ENCODE measurements at regions not wholly inside any gene's neighbourhood (a gene's known extent, or its start where the extent isn't known, plus 50 kb on each side); places are given as distances from the start of the nearest gene placed in this dataset.
A peak's percentile ranks its signal among the peaks of the same experiment; 100 is the strongest.
"Not testable (repeated sequence)": the region's sequence is repeated elsewhere in the genome, so short reads cannot be mapped to it uniquely, and the experiment has no call there.

DNA sequence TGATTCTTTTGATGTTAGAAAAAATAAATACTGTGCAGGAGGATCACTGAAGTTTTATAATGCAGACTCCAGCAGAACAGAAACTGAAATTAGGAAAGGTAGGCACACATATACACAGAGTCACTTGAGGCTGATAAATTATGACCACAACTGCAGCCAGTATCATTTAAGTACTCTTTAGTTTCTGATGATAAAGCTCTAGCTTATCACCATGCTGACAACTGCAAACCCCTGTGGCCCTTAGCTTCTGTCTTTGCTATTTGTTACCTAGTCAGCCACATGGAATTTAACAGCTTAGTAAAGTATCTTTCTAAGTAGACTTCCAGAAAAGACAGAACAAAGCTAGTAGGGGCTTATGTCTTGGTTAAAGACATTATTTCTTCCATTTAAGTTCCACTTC is 734.8 kb upstream of the CDH6 start:
- no peak for DNase-seq
- ATAC-seq, result no peak
- intact Hi-C loops (cut with DNase I), result no loop called here

DNA sequence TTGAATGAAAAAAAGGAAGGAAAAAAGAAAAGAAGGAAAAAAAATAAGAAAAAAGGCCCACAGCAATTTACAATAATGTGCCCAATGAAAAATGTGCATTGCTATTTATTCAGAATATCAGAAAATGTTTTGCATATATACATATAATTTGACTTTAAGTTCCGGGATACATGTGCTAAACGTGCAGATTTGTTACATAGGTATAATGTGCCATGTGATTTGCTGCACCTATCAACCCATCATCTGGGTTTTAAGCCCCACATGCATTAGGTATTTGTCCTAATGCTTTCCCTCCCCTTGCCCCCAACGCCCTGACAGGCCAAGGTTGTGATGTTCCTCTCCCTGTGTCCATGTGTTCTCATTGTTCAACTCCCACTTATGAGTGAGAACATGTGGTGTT is 738.0 kb upstream of the CDH6 start:
- intact Hi-C loops (cut with DNase I); ATAC-seq; DNase-seq: not testable (repeated sequence)

- intact Hi-C loops (cut with DNase I), result no loop called here
Measured at GRCh38 chr5:30453168-30453567, 740.3 kb upstream of the CDH6 start.

GRCh38 chr5:30450153-30450552 is 743.3 kb upstream of the CDH6 start:
- intact Hi-C loops (cut with DNase I), result no loop called here
- ATAC-seq, result no peak
- DNase-seq, result no peak

More at GRCh38 chr5:30453168-30453567, 740.3 kb upstream of the CDH6 start:
- ATAC-seq, result no peak
- no peak for DNase-seq

DNA sequence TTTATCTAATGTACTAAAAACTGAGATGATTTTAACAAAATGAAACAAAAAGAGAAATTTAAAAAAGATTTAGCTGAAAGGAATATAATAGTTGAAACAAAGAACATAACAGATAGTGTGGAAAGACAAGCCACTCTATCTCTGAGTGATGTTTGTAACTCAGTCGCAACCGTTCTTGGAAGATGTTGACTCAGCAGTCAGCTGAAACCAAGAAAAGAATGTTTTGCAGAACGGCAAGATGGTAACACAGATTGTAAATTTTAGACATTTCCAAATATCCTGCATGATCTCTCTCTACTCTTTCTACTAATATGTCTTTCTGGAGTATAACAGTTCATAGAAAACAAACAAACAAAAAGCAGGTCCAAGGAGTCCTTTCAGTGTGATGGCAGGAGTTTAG is 746.1 kb upstream of the CDH6 start:
- ATAC-seq (no peak), DNase-seq (no peak)
- intact Hi-C loops (cut with DNase I), result no loop called here

- no peak for ATAC-seq
- DNase-seq, result no peak
- intact Hi-C loops (cut with DNase I), result no loop called here
Measured at GRCh38 chr5:30446456-30446855, 747.0 kb upstream of the CDH6 start.

- ATAC-seq (no peak), DNase-seq (no peak)
- intact Hi-C loops (cut with DNase I), result no loop called here
Measured at GRCh38 chr5:30438785-30439184, 754.7 kb upstream of the CDH6 start.

GRCh38 chr5:30436691-30437090 is 756.8 kb upstream of the CDH6 start:
- intact Hi-C loops (cut with DNase I), result no loop called here
- no peak for ATAC-seq
- DNase-seq, result no peak

GRCh38 chr5:30428866-30429407 is 764.5 kb upstream of the CDH6 start:
- ATAC-seq; DNase-seq; intact Hi-C loops (cut with DNase I): not testable (repeated sequence)

DNA sequence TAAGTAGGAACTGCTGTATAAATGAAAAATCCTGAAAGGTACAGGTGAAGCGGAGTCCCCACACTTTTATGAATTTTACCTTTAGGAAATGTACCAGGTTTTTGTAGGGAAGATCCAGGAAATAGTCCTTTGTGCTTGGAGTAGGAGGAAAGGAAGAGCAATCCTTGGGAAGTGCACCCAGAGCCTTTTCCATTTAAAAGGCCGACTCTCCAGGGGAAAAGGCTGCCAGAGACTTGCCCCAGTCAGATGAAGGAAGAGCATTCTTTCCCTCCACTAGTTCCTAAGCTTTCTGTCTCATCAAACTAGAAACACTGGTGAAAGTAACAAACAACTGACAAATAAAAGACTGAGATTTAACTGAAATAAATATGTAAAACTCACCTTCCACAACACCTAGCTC is 779.4 kb upstream of the CDH6 start:
- intact Hi-C loops (cut with DNase I), result no loop called here
- ATAC-seq (no peak), DNase-seq (no peak)

DNA sequence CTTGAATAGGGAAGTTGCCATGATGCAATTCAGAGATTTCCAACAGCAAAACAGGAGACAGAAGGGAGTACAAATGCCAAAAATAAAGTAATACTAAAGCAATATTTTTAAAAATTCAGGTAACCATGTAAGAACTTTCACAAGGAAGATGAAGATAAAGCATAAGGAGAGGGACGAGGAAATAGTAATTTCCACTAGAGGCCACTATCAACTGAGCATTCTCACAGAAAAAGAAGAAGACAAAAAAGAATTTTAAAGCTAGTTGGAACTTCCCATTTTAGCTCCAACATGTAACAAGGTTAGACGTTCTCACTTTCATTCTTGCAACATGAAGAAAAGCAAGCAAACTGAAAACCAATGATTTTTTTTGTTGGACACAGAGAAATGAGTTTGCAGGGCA is 779.9 kb upstream of the CDH6 start:
- no peak for ATAC-seq
- intact Hi-C loops (cut with DNase I), result no loop called here

DNA sequence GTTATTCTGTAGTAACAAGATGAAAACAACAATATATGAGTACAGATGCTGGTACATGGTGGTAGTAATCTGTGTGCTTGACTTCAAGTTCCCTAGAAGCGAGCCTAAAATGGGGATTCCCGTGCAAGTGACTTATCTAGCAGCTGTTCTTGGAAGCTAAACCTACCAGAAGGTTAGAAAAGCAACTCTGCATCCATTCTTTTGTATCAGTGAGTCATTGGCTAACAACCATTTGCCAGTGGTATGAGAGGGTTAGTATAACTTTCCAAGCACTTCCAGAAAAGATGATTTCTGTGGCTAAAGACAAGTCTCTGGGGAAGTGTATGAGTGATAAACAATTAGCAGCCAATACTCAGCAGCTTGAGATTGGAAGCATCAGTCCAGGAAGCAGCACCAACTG is 787.7 kb upstream of the CDH6 start:
- intact Hi-C loops (cut with DNase I), result no loop called here
- ATAC-seq (no peak), DNase-seq (no peak)

More for the DNA sequence above, 779.9 kb upstream of the CDH6 start:
- no peak for DNase-seq

- DNase-seq (peak; percentile 26), ATAC-seq (no peak)
- intact Hi-C loops (cut with DNase I), result loop anchor here in 1 of 2 donors (2.0 kb wide), 1 partner anchor 831 kb away; no protein-coding TSS in a partner anchor
Measured at GRCh38 chr5:30401479-30402058, 791.9 kb upstream of the CDH6 start.

- intact Hi-C loops (cut with DNase I), result no loop called here
- ATAC-seq, result no peak
- DNase-seq, result no peak
Measured at GRCh38 chr5:30398423-30398822, 795.1 kb upstream of the CDH6 start.

GRCh38 chr5:30392897-30393296 is 800.6 kb upstream of the CDH6 start:
- intact Hi-C loops (cut with DNase I), result no loop called here
- DNase-seq, result no peak
- no peak for ATAC-seq

- intact Hi-C loops (cut with DNase I), result no loop called here
- ATAC-seq, result no peak
- no peak for DNase-seq
Measured at GRCh38 chr5:30390095-30390494, 803.4 kb upstream of the CDH6 start.

DNA sequence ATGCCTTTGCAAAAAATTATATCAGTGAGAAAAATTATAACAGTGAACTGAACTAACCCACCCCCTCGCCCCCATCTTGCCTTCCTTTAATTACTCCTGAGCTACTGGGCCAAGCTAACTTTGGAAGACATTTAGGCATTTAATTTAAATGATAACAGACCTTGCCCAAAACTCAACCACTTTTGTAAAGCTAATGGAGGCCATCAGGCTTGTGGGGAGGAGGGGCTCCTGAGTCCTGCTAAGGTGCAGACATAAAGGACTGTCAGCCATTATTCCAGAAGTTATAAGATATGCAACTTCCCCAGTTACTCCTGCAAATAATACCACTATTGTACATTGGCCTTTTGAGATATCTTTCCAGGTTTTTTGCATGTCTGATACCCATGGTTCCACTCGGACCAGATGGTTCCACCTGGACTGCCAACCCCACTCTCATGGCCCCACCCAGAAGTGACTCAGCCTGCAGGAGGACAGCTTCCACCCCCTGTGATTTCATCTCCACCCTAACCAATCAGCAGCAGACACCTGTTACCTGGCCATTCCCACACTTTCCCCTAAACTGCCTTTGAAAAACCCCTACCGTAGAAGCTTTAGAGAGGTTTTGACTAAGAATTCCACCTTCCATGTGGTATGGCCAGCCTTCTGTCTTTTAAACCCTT is 805.4 kb upstream of the CDH6 start:
- ATAC-seq, result no peak
- DNase-seq, result no peak
- intact Hi-C loops (cut with DNase I), result no loop called here

- no peak for ATAC-seq
- intact Hi-C loops (cut with DNase I), result no loop called here
- no peak for DNase-seq
Measured at GRCh38 chr5:30385754-30386153, 807.7 kb upstream of the CDH6 start.

DNA sequence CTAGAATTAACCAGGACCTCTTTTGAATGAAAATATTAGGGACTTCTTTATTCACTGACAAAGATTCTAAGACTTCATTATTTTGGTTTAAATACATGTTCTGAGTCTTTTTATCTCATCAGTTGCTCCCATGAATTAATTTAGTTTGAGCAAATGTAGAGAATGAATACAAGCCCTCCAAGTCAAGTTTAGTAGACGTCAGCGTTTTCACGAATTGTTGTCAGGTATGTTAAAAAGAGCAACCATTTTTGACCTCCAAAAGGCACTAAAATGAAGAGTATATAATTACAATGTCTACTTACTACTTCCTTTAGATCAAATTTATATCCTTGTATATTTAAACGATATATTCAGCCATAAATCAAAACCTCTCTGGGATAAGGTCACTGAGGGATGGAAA is 809.3 kb upstream of the CDH6 start:
- no peak for DNase-seq
- intact Hi-C loops (cut with DNase I), result no loop called here

GRCh38 chr5:30380228-30380627 is 813.3 kb upstream of the CDH6 start:
- ATAC-seq (no peak), DNase-seq (no peak)
- intact Hi-C loops (cut with DNase I), result no loop called here

More for the DNA sequence above, 809.3 kb upstream of the CDH6 start:
- ATAC-seq, result no peak

DNA sequence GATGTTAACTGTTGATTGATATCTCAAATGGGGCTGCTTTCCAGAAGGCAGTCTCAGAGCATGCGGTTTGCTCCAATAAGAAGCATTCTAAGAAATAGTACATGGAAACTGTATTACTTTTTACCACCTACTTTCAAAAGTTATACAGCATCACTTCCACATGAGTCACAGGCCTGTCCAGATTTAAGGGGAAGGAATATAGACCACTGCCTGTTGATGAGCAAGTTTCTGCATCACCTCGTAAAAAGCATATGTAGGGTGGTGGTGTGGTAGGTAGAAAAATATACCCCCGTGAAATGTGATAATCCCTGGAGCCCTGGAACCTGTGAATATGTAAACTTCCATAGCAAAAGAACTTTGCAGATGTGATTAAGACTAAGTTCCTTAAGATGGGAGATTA is 816.6 kb upstream of the CDH6 start:
- no peak for DNase-seq
- intact Hi-C loops (cut with DNase I), result no loop called here
- no peak for ATAC-seq

Data from left cardiac atrium (tissue), 4 donors.